H1 (cell line): ENCODE measurements at regions not wholly inside any gene's neighbourhood (a gene's known extent, or its start where the extent isn't known, plus 50 kb on each side); places are given as distances from the start of the nearest gene placed in this dataset.
A peak's percentile ranks its signal among the peaks of the same experiment; 100 is the strongest.

Experiments
- CTCF ChIA-PET: fragments of 300-600 bp; sonication (Branson Sonifier 250); formaldehyde crosslinking; loops from one replicate; lab custom pipeline; 2021; ENCODE audit not compliant: partially characterized antibody; lab: Charles Lee
- POLR2A ChIA-PET: fragments of 300-600 bp; sonication (Branson Sonifier 250); formaldehyde crosslinking; loops from one replicate; lab custom pipeline; 2021; ENCODE audit warnings: inconsistent platforms; ENCODE audit not compliant: partially characterized antibody; lab: Charles Lee
- DNase-seq, 2 experiments: peaks; one replicate each; pipeline versions ENCODE4 v3.0.0 to v3.0.0-alpha.2; 2010 to 2022; ENCODE audit warnings: low spot score in 2 of 2, low read depth in 1 of 2, mixed read lengths in 1 of 2
- FAIRE-seq: peaks from 2 replicates; lab custom pipeline; 2011; peaks lifted over from hg19 to GRCh38; lab: Jason Lieb, UNC
- H2AFZ ChIP-seq: 2 replicates; pipeline ENCODE4 v1.8.1; 2012; ENCODE audit warnings: low read length, inconsistent platforms
- H2AK5ac ChIP-seq: 2 replicates; pipeline ENCODE4 v1.6.1; 2013; ENCODE audit warnings: low read depth, low read length
- H2BK120ac ChIP-seq: replicated peaks from 2 replicates; pipeline ENCODE3; 2013; ENCODE audit warnings: low read depth, low read length, inconsistent platforms
- H2BK12ac ChIP-seq: 2 replicates; pipeline ENCODE4 v1.6.1; 2013; ENCODE audit warnings: low read depth, low read length
- H2BK15ac ChIP-seq: 2 replicates; pipeline ENCODE4 v1.6.1; 2013; ENCODE audit warnings: low read length
- H2BK20ac ChIP-seq: 2 replicates; pipeline ENCODE4 v1.6.1; 2013; ENCODE audit warnings: low read length
- H2BK5ac ChIP-seq: 2 replicates; pipeline ENCODE4 v1.6.1; 2013; ENCODE audit warnings: low read depth, low read length
- H3K14ac ChIP-seq: 2 replicates; pipeline ENCODE4 v1.6.1; 2013; ENCODE audit warnings: inconsistent platforms; ENCODE audit not compliant: insufficient read length
- H3K18ac ChIP-seq: 2 replicates; pipeline ENCODE4 v1.6.1; 2013; ENCODE audit warnings: low read length; ENCODE audit errors: extremely low read depth
- H3K23ac ChIP-seq: 2 replicates; pipeline ENCODE4 v1.6.1; 2013; ENCODE audit warnings: inconsistent platforms; ENCODE audit not compliant: insufficient read length
- H3K23me2 ChIP-seq: 2 replicates; pipeline ENCODE4 v1.6.1; 2013; ENCODE audit warnings: low read depth, low read length
- H3K27ac ChIP-seq: 2 replicates; pipeline ENCODE4 v1.6.1; 2011; ENCODE audit warnings: low read depth, low read length, inconsistent platforms
- H3K27me3 ChIP-seq, 4 experiments: replicated peaks in 1 of 4; 1 replicate in 1 of 4; 2 replicates in 3 of 4; pipeline versions ENCODE4 v1.6.1 to v1.8.1; 2011 to 2013; ENCODE audit warnings: low read length in 3 of 4, mild to moderate bottlenecking in 3 of 4, inconsistent platforms in 2 of 4, mixed read lengths in 2 of 4, moderate library complexity in 1 of 4; ENCODE audit not compliant: control insufficient read depth in 3 of 4, insufficient read depth in 3 of 4; ENCODE audit errors: extremely low read depth in 1 of 4
- H3K36me3 ChIP-seq, 4 experiments: 2 replicates each; pipeline versions ENCODE4 v1.6.1 to v1.8.1; 2011 to 2013; ENCODE audit warnings: mild to moderate bottlenecking in 4 of 4, low read length in 3 of 4, moderate library complexity in 2 of 4, control low read depth in 1 of 4, inconsistent platforms in 1 of 4; ENCODE audit not compliant: insufficient read depth in 4 of 4, control insufficient read depth in 2 of 4
- H3K4ac ChIP-seq: replicated peaks from 2 replicates; pipeline ENCODE3; 2013; ENCODE audit warnings: low read length, low read depth, mixed read lengths, inconsistent platforms; ENCODE audit not compliant: insufficient read length
- H3K4me1 ChIP-seq, 4 experiments: replicated peaks in 1 of 4; 1 replicate in 1 of 4; 2 replicates in 3 of 4; pipeline versions ENCODE4 v1.6.1 to v1.8.1; 2011 to 2013; ENCODE audit warnings: low read length in 3 of 4, inconsistent platforms in 2 of 4, mixed read lengths in 1 of 4; ENCODE audit not compliant: insufficient read depth in 4 of 4, control insufficient read depth in 3 of 4
- H3K4me2 ChIP-seq, 2 experiments: 2 replicates each; pipeline versions ENCODE4 v1.6.1 to v1.8.1; 2011 to 2013; ENCODE audit warnings: low read depth in 2 of 2, low read length in 2 of 2, control low read depth in 1 of 2, inconsistent platforms in 1 of 2, mild to moderate bottlenecking in 1 of 2; ENCODE audit not compliant: insufficient read depth in 1 of 2
- H3K4me3 ChIP-seq, 4 experiments: fragments of 200-600, 300-600 bp in 1 of 4; sonication (generic), shearing (Covaris generic), sonication (Bioruptor Twin) in 1 of 4; 2 replicates each; pipeline versions ENCODE4 v1.5.1 to v1.8.1; 2011 to 2016; ENCODE audit warnings: low read length in 4 of 4, low read depth in 3 of 4, control low read depth in 2 of 4, inconsistent platforms in 2 of 4, mild to moderate bottlenecking in 2 of 4, mixed read lengths in 1 of 4, moderate library complexity in 1 of 4; ENCODE audit not compliant: insufficient read depth in 2 of 4; ENCODE audit errors: extremely low read depth in 1 of 4
- H3K56ac ChIP-seq: replicated peaks from 2 replicates; pipeline ENCODE3; 2013; ENCODE audit warnings: low read depth, mild to moderate bottlenecking, mixed read lengths, low read length, inconsistent platforms; ENCODE audit not compliant: insufficient read length
- H3K79me1 ChIP-seq: 2 replicates; pipeline ENCODE4 v1.6.1; 2013; ENCODE audit warnings: low read depth, low read length, control low read depth
- H3K79me2 ChIP-seq, 2 experiments: 2 replicates each; pipeline versions ENCODE4 v1.6.1 to v1.8.1; 2012 to 2013; ENCODE audit warnings: low read length in 2 of 2, mild to moderate bottlenecking in 2 of 2, inconsistent platforms in 1 of 2; ENCODE audit not compliant: insufficient read depth in 2 of 2, control insufficient read depth in 1 of 2
- H3K9ac ChIP-seq, 4 experiments: replicated peaks in 1 of 4; 1 replicate in 1 of 4; 2 replicates in 3 of 4; pipeline versions ENCODE4 v1.6.1 to v1.8.1; 2011 to 2013; ENCODE audit warnings: low read depth in 3 of 4, low read length in 3 of 4, control low read depth in 2 of 4, mild to moderate bottlenecking in 2 of 4, moderate library complexity in 2 of 4, inconsistent platforms in 1 of 4; ENCODE audit errors: extremely low read depth in 1 of 4
- H3K9me3 ChIP-seq, 2 experiments: 2 replicates each; pipeline versions ENCODE4 v1.6.1 to v1.8.1; 2012 to 2013; ENCODE audit warnings: mild to moderate bottlenecking in 2 of 2, moderate library complexity in 2 of 2, control low read depth in 1 of 2, inconsistent platforms in 1 of 2, low read depth in 1 of 2, low read length in 1 of 2, mixed read lengths in 1 of 2; ENCODE audit not compliant: insufficient read depth in 2 of 2
- H4K20me1 ChIP-seq, 2 experiments: replicated peaks in 1 of 2; 2 replicates each; pipeline versions ENCODE3 to v1.8.1; 2011 to 2013; ENCODE audit warnings: inconsistent platforms in 2 of 2, low read length in 2 of 2, mild to moderate bottlenecking in 1 of 2; ENCODE audit not compliant: insufficient read depth in 2 of 2, control insufficient read depth in 1 of 2
- H4K5ac ChIP-seq: 2 replicates; pipeline ENCODE4 v1.6.1; 2013; ENCODE audit warnings: low read length, low read depth, mixed read lengths, inconsistent platforms; ENCODE audit not compliant: insufficient read length
- H4K8ac ChIP-seq: 2 replicates; pipeline ENCODE4 v1.8.0; 2013; ENCODE audit warnings: mild to moderate bottlenecking, moderate library complexity, low read length, inconsistent platforms; ENCODE audit not compliant: insufficient read depth; ENCODE audit errors: extremely low read depth
- H4K91ac ChIP-seq: replicated peaks from 2 replicates; pipeline ENCODE3; 2013; ENCODE audit warnings: low read length, mixed read lengths, inconsistent platforms; ENCODE audit not compliant: insufficient read length
- BCL11A ChIP-seq, 2 experiments: IDR thresholded peaks; one replicate each; pipeline ENCODE4 v1.6.1; 2011; ENCODE audit warnings: low read depth in 2 of 2, low read length in 2 of 2, mild to moderate bottlenecking in 2 of 2
- PHF8 ChIP-seq: fragments of 200-600 bp; sonication (generic); conservative IDR thresholded peaks from 2 replicates; pipeline ENCODE4 v1.7.1; 2012; ENCODE audit warnings: low read depth, mild to moderate bottlenecking, inconsistent platforms, low read length, moderate library complexity
- TAF1 ChIP-seq: IDR thresholded peaks from 2 replicates; pipeline ENCODE4 v1.6.1; 2011; ENCODE audit warnings: mild to moderate bottlenecking, low read depth, low read length
- WGBS, 2 experiments: shearing (Covaris generic) in 1 of 2; methylation state at CpG; one replicate each; pipeline versions ENCODE4 v1.1.6 to v1.1.7; 2013 to 2015; ENCODE audit warnings: low lambda C conversion rate in 2 of 2, mixed read lengths in 2 of 2, inconsistent platforms in 1 of 2, low coverage in 1 of 2, missing lambda C conversion rate in 1 of 2; ENCODE audit not compliant: insufficient replicate concordance in 2 of 2, insufficient coverage in 1 of 2, insufficient read length in 1 of 2; ENCODE audit errors: extremely low coverage in 1 of 2, missing lambda C conversion rate in 1 of 2; 5-methylcytosine and 5-hydroxymethylcytosine counted together

DNA sequence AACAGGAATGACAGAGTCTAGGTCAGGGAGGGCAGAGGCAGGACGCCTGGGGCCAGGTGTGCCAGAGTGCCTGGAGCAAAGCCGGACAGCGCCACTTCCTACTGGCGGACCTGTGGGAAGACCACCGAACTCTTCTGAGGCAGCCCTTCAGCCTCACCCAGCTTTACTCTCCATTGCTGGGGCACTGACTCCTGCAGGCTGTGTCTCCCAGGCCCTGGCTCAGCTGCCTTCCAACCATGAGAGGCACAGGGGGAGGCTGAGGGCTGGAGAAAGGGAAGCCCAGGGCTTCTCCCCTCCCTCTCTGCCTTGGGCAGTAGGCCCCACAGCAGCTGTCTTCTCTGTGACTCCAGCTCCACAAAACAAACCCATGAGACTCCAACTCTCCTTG lies 139.6 kb upstream of the UNC5B start:
- Histone ChIP-seq H3K23ac (no peak overlapping the region), H3K27ac (no peak overlapping the region), H3K4ac (no peak overlapping the region), H4K8ac (peak overlapping the region; percentile 30; the same call in 1 of the 2 replicates), H3K79me1 (no peaks in the 10 kb centered on the region), H3K4me3 (no peak overlapping the region), H3K9ac (no peak overlapping the region), H2BK12ac (no peak overlapping the region), H4K20me1 (no peaks in the 10 kb centered on the region), H3K14ac (no peak overlapping the region), H3K27me3 (no peaks in the 10 kb centered on the region; a peak in 1 of 7 replicates), H4K5ac (no peak overlapping the region), H3K4me2 (no peak overlapping the region), H2BK120ac (no peak overlapping the region), H2BK5ac (no peak overlapping the region), H3K9me3 (no peaks in the 10 kb centered on the region), H2BK15ac (no peak overlapping the region; the same call in 1 of the 2 replicates), H2AK5ac (no peak overlapping the region), H2BK20ac (no peak overlapping the region), H3K56ac (no peak overlapping the region), H2AFZ (no peak overlapping the region), H4K91ac (no peak overlapping the region), H3K4me1 (peaks cover 3 to 30% (median 11%) of the 10 kb centered on the region in 4 experiments; a peak in 6 of 7 replicates), H3K18ac (no peak overlapping the region), H3K36me3 (no peaks in the 10 kb centered on the region), H3K79me2 (no peaks in the 10 kb centered on the region), H3K23me2 (no peaks in the 10 kb centered on the region)
- CTCF ChIA-PET = interaction anchor here (1.2 to 3.0 kb wide), 8 partner anchors 9 to 212 kb away, joined by 3 to 14 read pairs (median 6); no protein-coding TSS in a partner anchor
- TF ChIP-seq PHF8 (no peak), BCL11A (IDR thresholded peaks at IDR 0.05; ENCODE audit: low read depth in 2 of 2, low read length in 2 of 2) (no peak), TAF1 (no peak)
- WGBS, 2 experiments = 90% methylated on average over 5 of the region's 5 CpGs; no CpG with 5 or more reads in 1 of the 2 experiments
- POLR2A ChIA-PET = no interaction called here
- FAIRE-seq (no peak), DNase-seq (no peak)
